Fibroblast of the conjunctiva (primary cell): ENCODE measurements at regions not wholly inside any gene's neighbourhood (a gene's known extent, or its start where the extent isn't known, plus 50 kb on each side); places are given as distances from the start of the nearest gene placed in this dataset.

ENCODE experiments used
- DNase-seq: peaks from one replicate; pipeline ENCODE4 v3.0.0-alpha.2; 2010; ENCODE audit warnings: low read depth

GRCh38 chr4:138028923-138029322, 213.2 kb downstream of the SLC7A11 start:
- no peak for DNase-seq

- DNase-seq = no peak
Measured at GRCh38 chr4:138021139-138021830, 220.9 kb downstream of the SLC7A11 start.

GRCh38 chr4:138014590-138015288, 227.4 kb downstream of the SLC7A11 start:
- DNase-seq = no peak

GRCh38 chr4:138013625-138014024, 228.5 kb downstream of the SLC7A11 start:
- DNase-seq = no peak

- no peak for DNase-seq
Measured at GRCh38 chr4:138010639-138011038, 231.5 kb downstream of the SLC7A11 start.

- no peak for DNase-seq
Measured at GRCh38 chr4:138007572-138007971, 234.6 kb downstream of the SLC7A11 start.

- no peak for DNase-seq
Measured at GRCh38 chr4:138005486-138005885, 236.7 kb downstream of the SLC7A11 start.

GRCh38 chr4:138003248-138003647, 238.9 kb downstream of the SLC7A11 start:
- no peak for DNase-seq

- DNase-seq = no peak
Measured at GRCh38 chr4:137998666-137999429, 243.3 kb downstream of the SLC7A11 start.

GRCh38 chr4:137997496-137997895, 244.7 kb downstream of the SLC7A11 start:
- no peak for DNase-seq

- no peak for DNase-seq
Measured at GRCh38 chr4:137994853-137995252, 247.3 kb downstream of the SLC7A11 start.

GRCh38 chr4:137993232-137993631, 248.9 kb downstream of the SLC7A11 start:
- no peak for DNase-seq

GRCh38 chr4:137981277-137981676, 260.9 kb downstream of the SLC7A11 start:
- no peak for DNase-seq

- no peak for DNase-seq
Measured at GRCh38 chr4:137980641-137981040, 261.5 kb downstream of the SLC7A11 start.

- no peak for DNase-seq
Measured at GRCh38 chr4:137979938-137980337, 262.2 kb downstream of the SLC7A11 start.

GRCh38 chr4:137968956-137969678, 273.0 kb downstream of the SLC7A11 start:
- peak; percentile 20 for DNase-seq

- DNase-seq = no peak
Measured at GRCh38 chr4:137967480-137968190, 274.5 kb downstream of the SLC7A11 start.

- DNase-seq = no peak
Measured at GRCh38 chr4:137966504-137966903, 275.6 kb downstream of the SLC7A11 start.

GRCh38 chr4:137961051-137961438, 281.1 kb downstream of the SLC7A11 start:
- peak; percentile 78 for DNase-seq

- peak; percentile 47 for DNase-seq
Measured at GRCh38 chr4:137960371-137961050, 281.6 kb downstream of the SLC7A11 start.

- no peak for DNase-seq
Measured at GRCh38 chr4:137957806-137958205, 284.3 kb downstream of the SLC7A11 start.
